Astrocyte (in vitro differentiated cells and primary cell): ENCODE measurements at regions not wholly inside any gene's neighbourhood (a gene's known extent, or its start where the extent isn't known, plus 50 kb on each side); places are given as distances from the start of the nearest gene placed in this dataset.

Source experiments
- DNase-seq: peaks from one replicate; pipeline ENCODE4 v3.0.0-alpha.2; 2010; ENCODE audit warnings: low read depth
- FAIRE-seq: peaks from 2 replicates; lab custom pipeline; 2011; peaks lifted over from hg19 to GRCh38; lab: Jason Lieb, UNC
- H2AFZ ChIP-seq: 2 replicates; pipeline ENCODE4 v1.6.0; 2012; ENCODE audit warnings: low read depth, low read length, inconsistent platforms
- H3K27ac ChIP-seq: 2 replicates; pipeline ENCODE4 v1.5.1; 2011; ENCODE audit warnings: low read depth, low read length, inconsistent platforms
- H3K27me3 ChIP-seq: 2 replicates; pipeline ENCODE4 v1.6.0; 2011; ENCODE audit warnings: low read length, inconsistent platforms; ENCODE audit not compliant: insufficient read depth
- H3K36me3 ChIP-seq: 2 replicates; pipeline ENCODE4 v1.5.1; 2011; ENCODE audit warnings: low read length, inconsistent platforms; ENCODE audit not compliant: insufficient read depth
- H3K4me1 ChIP-seq: 2 replicates; pipeline ENCODE4 v1.5.1; 2011; ENCODE audit warnings: low read length, inconsistent platforms; ENCODE audit not compliant: insufficient read depth
- H3K4me2 ChIP-seq: 2 replicates; pipeline ENCODE4 v1.6.0; 2012; ENCODE audit warnings: low read length, inconsistent platforms
- H3K4me3 ChIP-seq: 2 replicates; pipeline ENCODE4 v1.5.1; 2011; ENCODE audit warnings: low read depth, mild to moderate bottlenecking, low read length, inconsistent platforms; ENCODE audit not compliant: insufficient read depth
- H3K79me2 ChIP-seq: 2 replicates; pipeline ENCODE4 v1.6.0; 2012; ENCODE audit warnings: mild to moderate bottlenecking, low read length, inconsistent platforms; ENCODE audit not compliant: insufficient read depth
- H3K9ac ChIP-seq: 2 replicates; pipeline ENCODE4 v1.6.0; 2012; ENCODE audit warnings: mild to moderate bottlenecking, low read length, inconsistent platforms
- H3K9me3 ChIP-seq: 2 replicates; pipeline ENCODE4 v1.5.1; 2012; ENCODE audit warnings: low read depth, mild to moderate bottlenecking, low read length, inconsistent platforms; ENCODE audit not compliant: insufficient read depth
- H4K20me1 ChIP-seq: 2 replicates; pipeline ENCODE4 v1.6.0; 2012; ENCODE audit warnings: low read length, inconsistent platforms; ENCODE audit not compliant: insufficient read depth
- H3K27ac Mint-ChIP-seq: one replicate; pipeline ENCODE4 v1.8.0; 2021; ENCODE audit warnings: mild to moderate bottlenecking, mixed read lengths; ENCODE audit not compliant: unreplicated experiment
- H3K27me3 Mint-ChIP-seq: one replicate; pipeline ENCODE4 v1.8.0; 2021; ENCODE audit warnings: low read depth, mixed read lengths; ENCODE audit not compliant: unreplicated experiment
- H3K36me3 Mint-ChIP-seq: one replicate; pipeline ENCODE4 v1.8.0; 2021; ENCODE audit warnings: low read depth, mixed read lengths; ENCODE audit not compliant: unreplicated experiment
- H3K4me1 Mint-ChIP-seq: one replicate; pipeline ENCODE4 v1.8.0; 2021; ENCODE audit warnings: low read depth, mixed read lengths; ENCODE audit not compliant: unreplicated experiment
- H3K4me3 Mint-ChIP-seq: one replicate; pipeline ENCODE4 v1.8.0; 2021; ENCODE audit warnings: mild to moderate bottlenecking, moderate library complexity, mixed read lengths; ENCODE audit not compliant: unreplicated experiment
- H3K9me3 Mint-ChIP-seq: one replicate; pipeline ENCODE4 v1.8.0; 2021; ENCODE audit warnings: mild to moderate bottlenecking, mixed read lengths; ENCODE audit not compliant: unreplicated experiment
- EZH2 ChIP-seq: IDR thresholded peaks from 2 replicates; pipeline ENCODE4 v1.6.1; 2012; ENCODE audit warnings: mild to moderate bottlenecking, low read length, inconsistent platforms; ENCODE audit not compliant: insufficient read depth
- TF ChIP-seq, protein P1 (sequence below): IDR thresholded peaks from 2 replicates; pipeline ENCODE4 v1.5.1; 2011; ENCODE audit warnings: low read depth, mild to moderate bottlenecking, inconsistent platforms, low read length, moderate library complexity; ENCODE audit not compliant: insufficient read depth

DNA sequence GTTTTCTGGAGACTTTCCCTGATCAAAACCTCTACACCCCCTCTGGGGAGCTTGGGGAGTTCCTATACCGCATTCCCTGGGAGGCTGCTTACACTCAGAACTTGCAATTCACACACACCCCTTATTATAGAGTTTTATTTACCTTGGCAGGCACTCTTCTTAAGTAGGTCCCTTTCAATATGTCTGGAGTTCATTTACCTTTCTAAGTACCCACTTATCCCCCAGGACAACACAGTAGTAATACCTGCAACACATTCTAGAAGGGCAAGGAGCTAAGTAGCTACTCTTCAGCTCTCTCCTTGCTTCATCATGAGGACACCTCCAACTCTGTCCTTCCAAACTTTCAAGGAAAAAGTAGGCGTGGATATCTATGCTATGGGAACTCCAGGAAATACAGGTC is 127.8 kb upstream of the ANO3 start:
- H3K36me3 Mint-ChIP-seq: no peaks in the 10 kb centered on the region
- no peaks in the 10 kb centered on the region for H4K20me1 ChIP-seq
- H3K79me2 ChIP-seq: no peaks in the 10 kb centered on the region
- DNase-seq (no peak), FAIRE-seq (no peak)
- H3K9me3 ChIP-seq: no peaks in the 10 kb centered on the region
- no peaks in the 10 kb centered on the region for H3K36me3 ChIP-seq
- TF ChIP-seq, protein P1, sequence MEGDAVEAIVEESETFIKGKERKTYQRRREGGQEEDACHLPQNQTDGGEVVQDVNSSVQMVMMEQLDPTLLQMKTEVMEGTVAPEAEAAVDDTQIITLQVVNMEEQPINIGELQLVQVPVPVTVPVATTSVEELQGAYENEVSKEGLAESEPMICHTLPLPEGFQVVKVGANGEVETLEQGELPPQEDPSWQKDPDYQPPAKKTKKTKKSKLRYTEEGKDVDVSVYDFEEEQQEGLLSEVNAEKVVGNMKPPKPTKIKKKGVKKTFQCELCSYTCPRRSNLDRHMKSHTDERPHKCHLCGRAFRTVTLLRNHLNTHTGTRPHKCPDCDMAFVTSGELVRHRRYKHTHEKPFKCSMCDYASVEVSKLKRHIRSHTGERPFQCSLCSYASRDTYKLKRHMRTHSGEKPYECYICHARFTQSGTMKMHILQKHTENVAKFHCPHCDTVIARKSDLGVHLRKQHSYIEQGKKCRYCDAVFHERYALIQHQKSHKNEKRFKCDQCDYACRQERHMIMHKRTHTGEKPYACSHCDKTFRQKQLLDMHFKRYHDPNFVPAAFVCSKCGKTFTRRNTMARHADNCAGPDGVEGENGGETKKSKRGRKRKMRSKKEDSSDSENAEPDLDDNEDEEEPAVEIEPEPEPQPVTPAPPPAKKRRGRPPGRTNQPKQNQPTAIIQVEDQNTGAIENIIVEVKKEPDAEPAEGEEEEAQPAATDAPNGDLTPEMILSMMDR: no peak
- TF ChIP-seq EZH2: no peak
- no peaks in the 10 kb centered on the region for H3K9me3 Mint-ChIP-seq
- H3K4me1 Mint-ChIP-seq: no peaks in the 10 kb centered on the region
- H3K27me3 Mint-ChIP-seq: no peaks in the 10 kb centered on the region
- no peak overlapping the region for H3K4me3 Mint-ChIP-seq
- H3K27ac ChIP-seq: no peak overlapping the region
- no peak overlapping the region for H3K4me3 ChIP-seq
- H3K27me3 ChIP-seq: no peaks in the 10 kb centered on the region
- H3K27ac Mint-ChIP-seq: no peak overlapping the region
- H3K9ac ChIP-seq: no peak overlapping the region
- H3K4me1 ChIP-seq: no peaks in the 10 kb centered on the region
- H2AFZ ChIP-seq: no peak overlapping the region
- no peak overlapping the region for H3K4me2 ChIP-seq

DNA sequence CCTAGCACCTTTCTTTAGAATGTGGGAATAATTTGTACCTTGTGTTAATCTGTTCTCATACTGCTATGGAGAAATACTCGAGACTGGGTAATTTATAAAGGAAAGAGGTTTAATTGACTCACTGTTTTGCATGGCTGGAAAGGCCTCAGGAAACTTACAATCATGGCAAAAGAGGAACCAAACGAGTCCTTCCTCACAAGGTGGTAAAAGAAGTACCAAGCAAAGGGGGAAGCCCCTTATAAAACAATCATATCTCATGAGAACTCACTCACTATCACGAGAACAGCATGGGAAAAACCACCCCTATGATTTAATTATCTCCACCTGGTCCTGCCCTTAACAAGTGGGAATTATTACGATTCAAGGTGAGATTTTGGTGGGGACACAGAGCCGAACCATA is 127.1 kb upstream of the ANO3 start:
- no peaks in the 10 kb centered on the region for H3K4me1 Mint-ChIP-seq
- H3K9me3 Mint-ChIP-seq: no peaks in the 10 kb centered on the region
- H2AFZ ChIP-seq: no peak overlapping the region
- TF ChIP-seq, protein P1: no peak
- no peak for TF ChIP-seq EZH2
- no peak for DNase-seq
- no peak overlapping the region for H3K4me2 ChIP-seq
- no peak for FAIRE-seq
- no peak overlapping the region for H3K4me3 Mint-ChIP-seq
- no peaks in the 10 kb centered on the region for H3K79me2 ChIP-seq
- no peaks in the 10 kb centered on the region for H3K9me3 ChIP-seq
- H3K36me3 Mint-ChIP-seq: no peaks in the 10 kb centered on the region
- no peaks in the 10 kb centered on the region for H4K20me1 ChIP-seq
- no peak overlapping the region for H3K4me3 ChIP-seq
- no peaks in the 10 kb centered on the region for H3K27me3 ChIP-seq
- no peaks in the 10 kb centered on the region for H3K36me3 ChIP-seq
- H3K4me1 ChIP-seq: no peaks in the 10 kb centered on the region
- no peak overlapping the region for H3K9ac ChIP-seq
- no peak overlapping the region for H3K27ac Mint-ChIP-seq
- H3K27me3 Mint-ChIP-seq: no peaks in the 10 kb centered on the region
- H3K27ac ChIP-seq: no peak overlapping the region

DNA sequence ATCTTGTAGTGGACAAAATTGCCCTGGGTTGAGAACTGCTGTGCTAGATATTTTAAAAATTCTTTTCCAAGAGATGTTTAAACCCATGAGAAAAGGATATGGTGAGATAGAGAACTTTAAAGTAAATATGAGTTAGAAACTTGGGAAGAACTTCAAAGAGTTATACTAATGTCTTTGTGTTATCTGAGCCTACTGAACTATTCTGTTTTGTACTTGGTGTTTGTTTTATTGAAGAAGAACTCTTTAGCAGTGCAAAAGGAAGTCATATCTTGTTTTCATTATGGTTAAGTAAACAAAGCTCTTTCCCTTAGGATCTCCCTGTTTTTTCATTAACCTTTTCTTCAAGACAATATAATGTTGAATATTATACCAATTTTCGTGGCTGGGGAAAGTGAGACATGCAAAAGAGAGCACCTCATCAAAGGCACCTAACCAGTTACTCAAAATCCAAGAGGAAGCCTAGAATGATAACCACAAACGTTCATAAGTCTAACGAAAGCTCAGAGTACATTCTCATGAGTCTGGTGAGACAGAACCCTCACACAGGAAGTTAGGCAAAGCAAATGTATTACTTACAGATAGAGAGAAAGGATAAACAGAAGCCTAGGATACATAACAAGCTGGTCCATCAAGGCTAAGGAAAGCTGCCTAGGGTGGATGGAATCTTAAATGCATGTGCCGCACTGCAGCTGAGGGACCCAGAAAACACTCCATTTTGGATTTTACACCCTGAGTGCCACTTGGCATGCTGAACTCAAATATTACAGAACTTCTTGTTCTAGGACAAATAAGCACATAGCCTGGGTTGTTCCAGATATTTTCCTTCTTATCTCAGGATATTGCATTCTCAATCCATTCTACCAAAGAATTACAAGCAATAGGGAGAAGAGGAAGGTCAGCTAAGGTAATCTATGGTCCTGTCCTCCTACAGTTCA is 112.5 kb upstream of the ANO3 start:
- H3K36me3 Mint-ChIP-seq: no peaks in the 10 kb centered on the region
- no peaks in the 10 kb centered on the region for H3K4me1 Mint-ChIP-seq
- H3K9ac ChIP-seq: no peak overlapping the region
- no peak overlapping the region for H3K27ac ChIP-seq
- no peak overlapping the region for H3K4me2 ChIP-seq
- H3K4me1 ChIP-seq: no peaks in the 10 kb centered on the region
- H3K36me3 ChIP-seq: no peaks in the 10 kb centered on the region
- FAIRE-seq (no peak), DNase-seq (no peak)
- no peak overlapping the region for H2AFZ ChIP-seq
- H3K4me3 Mint-ChIP-seq: no peak overlapping the region
- no peaks in the 10 kb centered on the region for H4K20me1 ChIP-seq
- no peaks in the 10 kb centered on the region for H3K79me2 ChIP-seq
- H3K27ac Mint-ChIP-seq: no peak overlapping the region
- no peaks in the 10 kb centered on the region for H3K27me3 ChIP-seq
- no peaks in the 10 kb centered on the region for H3K9me3 ChIP-seq
- H3K9me3 Mint-ChIP-seq: peaks cover 2% of the 10 kb centered on the region
- no peaks in the 10 kb centered on the region for H3K27me3 Mint-ChIP-seq
- no peak for TF ChIP-seq EZH2
- TF ChIP-seq, protein P1: no peak
- no peak overlapping the region for H3K4me3 ChIP-seq
